GM19240 (cell line): ENCODE measurements at regions not wholly inside any gene's neighbourhood (a gene's known extent, or its start where the extent isn't known, plus 50 kb on each side); places are given as distances from the start of the nearest gene placed in this dataset.

Experiments used
- DNase-seq: peaks from one replicate; pipeline ENCODE4 v3.0.0; 2011; ENCODE audit warnings: low spot score; ENCODE audit not compliant: insufficient read length

GRCh38 chr20:6616421-6616820 is 151.1 kb upstream of the BMP2 start:
- no peak for DNase-seq

- DNase-seq, result no peak
Measured at GRCh38 chr20:6614836-6615235, 152.7 kb upstream of the BMP2 start.

- DNase-seq, result no peak
Measured at GRCh38 chr20:6613280-6613861, 154.1 kb upstream of the BMP2 start.

- no peak for DNase-seq
Measured at GRCh38 chr20:6612606-6612923, 154.9 kb upstream of the BMP2 start.

- no peak for DNase-seq
Measured at GRCh38 chr20:6611911-6612605, 155.4 kb upstream of the BMP2 start.

GRCh38 chr20:6606651-6607050 is 160.8 kb upstream of the BMP2 start:
- no peak for DNase-seq

- no peak for DNase-seq
Measured at GRCh38 chr20:6605055-6605935, 162.2 kb upstream of the BMP2 start.

GRCh38 chr20:6604179-6604578 is 163.3 kb upstream of the BMP2 start:
- no peak for DNase-seq

GRCh38 chr20:6599876-6600735 is 167.4 kb upstream of the BMP2 start:
- DNase-seq, result no peak

- no peak for DNase-seq
Measured at GRCh38 chr20:6595704-6596103, 171.8 kb upstream of the BMP2 start.

GRCh38 chr20:6590891-6591637 is 176.4 kb upstream of the BMP2 start:
- DNase-seq, result no peak

- DNase-seq, result no peak
Measured at GRCh38 chr20:6588296-6588695, 179.2 kb upstream of the BMP2 start.

- peak; percentile 10 for DNase-seq
Measured at GRCh38 chr20:6583134-6583738, 184.2 kb upstream of the BMP2 start.

- no peak for DNase-seq
Measured at GRCh38 chr20:6582449-6582848, 185.0 kb upstream of the BMP2 start.

GRCh38 chr20:6580486-6580885 is 187.0 kb upstream of the BMP2 start:
- DNase-seq, result no peak

- DNase-seq, result no peak
Measured at GRCh38 chr20:6579824-6580223, 187.7 kb upstream of the BMP2 start.

GRCh38 chr20:6579417-6579816 is 188.1 kb upstream of the BMP2 start:
- DNase-seq, result no peak

- no peak for DNase-seq
Measured at GRCh38 chr20:6577451-6577850, 190.0 kb upstream of the BMP2 start.

- DNase-seq, result no peak
Measured at GRCh38 chr20:6576726-6577125, 190.8 kb upstream of the BMP2 start.

- no peak for DNase-seq
Measured at GRCh38 chr20:6575912-6576401, 191.5 kb upstream of the BMP2 start.
